Thoracic aorta (tissue), 2 donors: ENCODE measurements at regions not wholly inside any gene's neighbourhood (a gene's known extent, or its start where the extent isn't known, plus 50 kb on each side); places are given as distances from the start of the nearest gene placed in this dataset.

Experiments used
- ATAC-seq: fragments of 150-250 bp; one replicate; pipeline ENCODE4 v1.8.0; 2017; ENCODE audit warnings: low read depth; ENCODE audit not compliant: insufficient number of reproducible peaks, low FRiP score
- DNase-seq: peaks from one replicate; pipeline ENCODE4 v3.0.0-alpha.2; 2020; ENCODE audit warnings: low spot score
- H3K27ac ChIP-seq, 2 donors: fragments of 200-600 bp; sonication (generic); 1 replicate in 1 of 2; 2 replicates in 1 of 2; pipeline ENCODE4 v1.5.1; 2016; ENCODE audit warnings: mild to moderate bottlenecking in 2 of 2, moderate library complexity in 2 of 2
- H3K27me3 ChIP-seq: fragments of 200-600 bp; sonication (generic); replicated peaks from 2 replicates; pipeline ENCODE4 v1.6.0; 2016; ENCODE audit warnings: mild to moderate bottlenecking; ENCODE audit not compliant: insufficient read depth
- H3K36me3 ChIP-seq: fragments of 200-600 bp; sonication (generic); one replicate; pipeline ENCODE4 v1.5.1; 2016
- H3K4me1 ChIP-seq, 2 donors: fragments of 200-600 bp; sonication (generic); 1 replicate in 1 of 2; 2 replicates in 1 of 2; pipeline versions ENCODE4 v1.5.1 to v1.6.0; 2016; ENCODE audit warnings: low read depth in 2 of 2, mild to moderate bottlenecking in 1 of 2; ENCODE audit not compliant: control insufficient read depth in 1 of 2
- H3K4me3 ChIP-seq: fragments of 200-600 bp; sonication (generic); 2 replicates; pipeline ENCODE4 v1.5.1; 2016; ENCODE audit warnings: mild to moderate bottlenecking
- H3K9me3 ChIP-seq: fragments of 200-600 bp; sonication (generic); 2 replicates; pipeline ENCODE4 v1.5.1; 2016
- CTCF ChIP-seq: fragments of 200-600 bp; sonication (generic); IDR thresholded peaks from one replicate; pipeline ENCODE4 v1.5.1; 2019; ENCODE audit warnings: antibody characterized with exemption

- H3K27me3 ChIP-seq = no peaks in the 10 kb centered on the region
- H3K4me1 ChIP-seq = no peaks in the 10 kb centered on the region
- H3K27ac ChIP-seq = no peak overlapping the region
- DNase-seq (no peak), ATAC-seq (no peak)
- no peaks in the 10 kb centered on the region for H3K9me3 ChIP-seq
- no peak overlapping the region for H3K4me3 ChIP-seq
- TF ChIP-seq CTCF = no peak
- H3K36me3 ChIP-seq = no peaks in the 10 kb centered on the region
These were observed 140.9 kb downstream of the AQP9 start for GRCh38 chr15:58279106-58279505.

- no peaks in the 10 kb centered on the region for H3K36me3 ChIP-seq
- no peak overlapping the region for H3K4me3 ChIP-seq
These were observed 141.5 kb downstream of the AQP9 start for GRCh38 chr15:58279654-58280053.

GRCh38 chr15:58282060-58282708, 144.0 kb downstream of the AQP9 start:
- DNase-seq = no peak
- no peak overlapping the region for H3K27ac ChIP-seq
- no peaks in the 10 kb centered on the region for H3K27me3 ChIP-seq
- TF ChIP-seq CTCF = no peak
- H3K9me3 ChIP-seq = no peaks in the 10 kb centered on the region
- H3K4me3 ChIP-seq = no peak overlapping the region
- no peak for ATAC-seq
- no peaks in the 10 kb centered on the region for H3K4me1 ChIP-seq
- no peaks in the 10 kb centered on the region for H3K36me3 ChIP-seq

More at GRCh38 chr15:58279654-58280053, 141.5 kb downstream of the AQP9 start:
- no peak for ATAC-seq
- Histone ChIP-seq H3K9me3 (no peaks in the 10 kb centered on the region), H3K4me1 (no peaks in the 10 kb centered on the region), H3K27ac (no peak overlapping the region), H3K27me3 (no peaks in the 10 kb centered on the region)
- no peak for TF ChIP-seq CTCF
- DNase-seq = no peak

- H3K9me3 ChIP-seq = no peaks in the 10 kb centered on the region
- H3K27me3 ChIP-seq = no peaks in the 10 kb centered on the region
- H3K4me1 ChIP-seq = no peaks in the 10 kb centered on the region
- H3K27ac ChIP-seq = no peak overlapping the region
- H3K4me3 ChIP-seq = no peak overlapping the region
- ATAC-seq (no peak), DNase-seq (no peak)
- no peaks in the 10 kb centered on the region for H3K36me3 ChIP-seq
- no peak for TF ChIP-seq CTCF
These were observed 145.1 kb downstream of the AQP9 start for GRCh38 chr15:58283302-58283701.

GRCh38 chr15:58284293-58284692, 146.1 kb downstream of the AQP9 start:
- Histone ChIP-seq H3K36me3 (no peaks in the 10 kb centered on the region), H3K4me1 (no peaks in the 10 kb centered on the region), H3K9me3 (no peaks in the 10 kb centered on the region), H3K27me3 (no peaks in the 10 kb centered on the region), H3K4me3 (no peak overlapping the region), H3K27ac (no peak overlapping the region)
- ATAC-seq (no peak), DNase-seq (no peak)
- TF ChIP-seq CTCF = no peak
